Stomach (tissue), 8 donors: ENCODE measurements at regions not wholly inside any gene's neighbourhood (a gene's known extent, or its start where the extent isn't known, plus 50 kb on each side); places are given as distances from the start of the nearest gene placed in this dataset.

Experiments used
- DNase-seq, 2 donors: peaks; one replicate each; pipeline versions ENCODE4 v3.0.0 to v3.0.0-alpha.2; 2013 to 2019
- H3K27ac ChIP-seq, 5 donors: fragments of 200-600 bp in 4 of 5; sonication (generic) in 4 of 5; one replicate each; pipeline ENCODE4 v1.5.1; 2013 to 2019; ENCODE audit warnings: mild to moderate bottlenecking in 1 of 5, moderate library complexity in 1 of 5
- H3K27me3 ChIP-seq, 3 donors: fragments of 200-600 bp; sonication (generic); one replicate each; pipeline ENCODE4 v1.5.1; 2017 to 2019; ENCODE audit warnings: mixed run types in 1 of 3
- H3K36me3 ChIP-seq, 4 donors: fragments of 200-600 bp; sonication (generic); 1 replicate in 3 of 4; 2 replicates in 1 of 4; pipeline ENCODE4 v1.5.1; 2016 to 2019
- H3K4me1 ChIP-seq, 4 donors: fragments of 200-600 bp; sonication (generic); one replicate each; pipeline ENCODE4 v1.5.1; 2016 to 2019
- H3K4me3 ChIP-seq, 4 donors: fragments of 200-600 bp; sonication (generic) in 3 of 4; one replicate each; pipeline ENCODE4 v1.5.1; 2016 to 2019; ENCODE audit warnings: mild to moderate bottlenecking in 1 of 4
- H3K9me3 ChIP-seq, 4 donors: fragments of 200-600 bp; sonication (generic); one replicate each; pipeline ENCODE4 v1.5.1; 2016 to 2019
- EP300 ChIP-seq: sonication (generic); formaldehyde crosslinking; IDR thresholded peaks from one replicate; pipeline ENCODE4 v1.6.1; 2017; ENCODE audit warnings: antibody characterized with exemption
- POLR2A ChIP-seq, 4 donors: fragments of 450-650 bp; IDR thresholded peaks; one replicate each; pipeline ENCODE4 v1.6.1; 2016; ENCODE audit warnings: antibody characterized with exemption in 4 of 4, control low read depth in 2 of 4, mild to moderate bottlenecking in 1 of 4, moderate library complexity in 1 of 4
- POLR2AphosphoS5 ChIP-seq, 3 donors: sonication (generic); formaldehyde crosslinking; IDR thresholded peaks; one replicate each; pipeline ENCODE4 v1.6.1; 2016; ENCODE audit warnings: antibody characterized with exemption in 3 of 3
- WGBS, 5 donors: extraction: QIAGEN DNeasy Blood & Tissue Kit in 3 of 5; methylation state at CpG; one replicate each; pipeline versions ENCODE4 v1.1.5 to v1.1.7; 2013 to 2018; 5-methylcytosine and 5-hydroxymethylcytosine counted together
- intact Hi-C: fragments of 100-400 bp; cut with DNase I; formaldehyde crosslinking; loops from one replicate; pipeline ENCODE4 v1.15.1; 2023; ENCODE audit warnings: low total_unique reads
- TF ChIP-seq, protein P1 (sequence below), 7 experiments: fragments of 450-650 bp in 4 of 7; fragments of 200-600 bp in 3 of 7; sonication (generic) in 3 of 7; IDR thresholded peaks; one replicate each; pipeline ENCODE4 v1.5.1; 2016 to 2019; ENCODE audit warnings: antibody characterized with exemption in 7 of 7, control low read depth in 2 of 7, mild to moderate bottlenecking in 1 of 7
- donor health status: healthy with polysubstance abuse.
- donor health status: Bipolar disorder and iron deficiency.
- donor health status: healthy.

DNA sequence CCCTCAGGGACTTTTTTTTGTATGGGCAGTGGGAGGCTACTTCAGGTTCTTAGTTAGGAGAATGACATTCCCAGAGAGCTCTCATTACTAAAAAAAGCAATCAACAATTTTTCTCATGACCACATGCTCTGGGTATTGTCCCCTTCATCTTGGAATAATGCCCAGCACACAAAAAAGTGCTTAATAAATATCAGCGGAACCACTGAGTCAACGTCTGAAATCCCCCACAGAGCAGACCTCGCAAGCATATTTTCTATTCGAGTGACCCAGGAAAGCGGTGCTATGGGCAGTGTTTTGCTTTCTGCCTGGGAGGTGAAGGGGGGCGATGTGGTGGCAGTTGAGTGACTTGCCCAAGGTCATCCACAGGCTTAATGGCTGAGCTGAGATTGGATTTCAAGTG lies 493.4 kb upstream of the ZMIZ1 start:
- TF ChIP-seq EP300 (no peak), POLR2AphosphoS5 (IDR thresholded peaks at IDR 0.05) (no peak), POLR2A (IDR thresholded peaks at IDR 0.05) (no peak)
- TF ChIP-seq, protein P1, sequence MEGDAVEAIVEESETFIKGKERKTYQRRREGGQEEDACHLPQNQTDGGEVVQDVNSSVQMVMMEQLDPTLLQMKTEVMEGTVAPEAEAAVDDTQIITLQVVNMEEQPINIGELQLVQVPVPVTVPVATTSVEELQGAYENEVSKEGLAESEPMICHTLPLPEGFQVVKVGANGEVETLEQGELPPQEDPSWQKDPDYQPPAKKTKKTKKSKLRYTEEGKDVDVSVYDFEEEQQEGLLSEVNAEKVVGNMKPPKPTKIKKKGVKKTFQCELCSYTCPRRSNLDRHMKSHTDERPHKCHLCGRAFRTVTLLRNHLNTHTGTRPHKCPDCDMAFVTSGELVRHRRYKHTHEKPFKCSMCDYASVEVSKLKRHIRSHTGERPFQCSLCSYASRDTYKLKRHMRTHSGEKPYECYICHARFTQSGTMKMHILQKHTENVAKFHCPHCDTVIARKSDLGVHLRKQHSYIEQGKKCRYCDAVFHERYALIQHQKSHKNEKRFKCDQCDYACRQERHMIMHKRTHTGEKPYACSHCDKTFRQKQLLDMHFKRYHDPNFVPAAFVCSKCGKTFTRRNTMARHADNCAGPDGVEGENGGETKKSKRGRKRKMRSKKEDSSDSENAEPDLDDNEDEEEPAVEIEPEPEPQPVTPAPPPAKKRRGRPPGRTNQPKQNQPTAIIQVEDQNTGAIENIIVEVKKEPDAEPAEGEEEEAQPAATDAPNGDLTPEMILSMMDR (IDR thresholded peaks at IDR 0.05), result no peak
- 54 to 75% (median 67%) methylated on average over 6 of the region's 6 CpGs for WGBS, 5 donors
- intact Hi-C loops, result no loop called here

DNA sequence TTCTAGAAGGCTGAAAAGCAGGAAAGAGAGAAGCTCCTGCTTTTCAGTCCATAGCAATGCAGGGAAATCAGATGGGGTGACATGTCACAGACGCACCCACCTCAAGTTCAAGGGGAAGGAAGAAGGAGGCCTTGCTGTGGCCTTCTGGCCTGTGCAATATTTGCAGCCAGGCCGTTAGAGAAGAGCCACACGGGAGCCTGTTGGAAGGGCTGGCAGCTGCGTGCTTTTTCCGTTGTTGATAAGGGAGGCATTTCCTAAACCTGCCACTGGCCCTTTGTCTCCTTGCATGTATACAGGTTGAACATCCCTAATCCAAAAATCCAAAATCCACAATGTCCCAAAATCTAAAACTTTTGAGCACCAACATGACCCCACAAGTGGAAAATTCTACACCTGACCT lies 492.5 kb upstream of the ZMIZ1 start:
- no peaks in the 10 kb centered on the region for H3K27me3 ChIP-seq
- no peaks in the 10 kb centered on the region for H3K9me3 ChIP-seq
- intact Hi-C loops, result no loop called here
- 30 to 54% (median 51%) methylated on average over 5 of the region's 5 CpGs for WGBS, 5 donors
- H3K4me1 ChIP-seq, result peaks cover 0 to 22% (median 10%) of the 10 kb centered on the region in 4 donors
- no peak overlapping the region for H3K4me3 ChIP-seq
- H3K36me3 ChIP-seq, result no peaks in the 10 kb centered on the region
- no peak for TF ChIP-seq POLR2AphosphoS5 (IDR thresholded peaks at IDR 0.05)
- TF ChIP-seq EP300, result no peak
- no peak for TF ChIP-seq POLR2A (IDR thresholded peaks at IDR 0.05)
- TF ChIP-seq, protein P1 (IDR thresholded peaks at IDR 0.05), result no peak
- DNase-seq, result no peak
- H3K27ac ChIP-seq, result no peak overlapping the region

More for the DNA sequence above, 493.4 kb upstream of the ZMIZ1 start:
- Histone ChIP-seq H3K36me3 (no peaks in the 10 kb centered on the region), H3K9me3 (no peaks in the 10 kb centered on the region), H3K27ac (no peak overlapping the region), H3K4me3 (no peak overlapping the region), H3K27me3 (no peaks in the 10 kb centered on the region), H3K4me1 (peaks cover 0 to 30% (median 14%) of the 10 kb centered on the region in 4 donors)
- no peak for DNase-seq

DNA sequence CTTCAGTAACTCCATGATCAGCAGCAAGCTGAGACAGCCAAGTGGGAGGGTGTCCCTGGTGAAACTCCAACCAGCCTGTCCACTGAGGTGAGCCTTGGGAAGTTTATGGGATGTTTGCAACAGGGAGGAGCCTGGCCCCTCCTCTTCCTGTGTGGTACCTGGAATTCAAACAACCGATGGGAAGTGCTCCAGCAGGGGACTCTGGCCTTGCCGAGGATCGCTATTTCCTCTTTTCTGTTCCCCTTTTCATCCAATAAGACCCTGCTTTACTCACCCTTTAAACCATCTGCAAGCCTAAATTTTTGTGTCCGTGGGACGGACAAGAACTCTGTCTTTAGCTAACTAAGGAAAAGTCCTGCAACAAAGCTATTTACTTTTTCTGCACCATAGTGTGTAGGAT lies 491.1 kb upstream of the ZMIZ1 start:
- no peaks in the 10 kb centered on the region for H3K36me3 ChIP-seq
- DNase-seq, result no peak
- TF ChIP-seq EP300 (no peak), POLR2AphosphoS5 (IDR thresholded peaks at IDR 0.05) (no peak), POLR2A (IDR thresholded peaks at IDR 0.05) (no peak)
- TF ChIP-seq, protein P1 (IDR thresholded peaks at IDR 0.05), result no peak
- H3K4me3 ChIP-seq, result no peak overlapping the region
- peaks cover 0 to 20% (median 7%) of the 10 kb centered on the region in 4 donors for H3K4me1 ChIP-seq
- no peaks in the 10 kb centered on the region for H3K9me3 ChIP-seq
- H3K27ac ChIP-seq, result no peak overlapping the region
- intact Hi-C loops, result no loop called here
- H3K27me3 ChIP-seq, result no peaks in the 10 kb centered on the region
- 61 to 74% (median 72%) methylated on average over 5 of the region's 5 CpGs for WGBS, 5 donors

DNA sequence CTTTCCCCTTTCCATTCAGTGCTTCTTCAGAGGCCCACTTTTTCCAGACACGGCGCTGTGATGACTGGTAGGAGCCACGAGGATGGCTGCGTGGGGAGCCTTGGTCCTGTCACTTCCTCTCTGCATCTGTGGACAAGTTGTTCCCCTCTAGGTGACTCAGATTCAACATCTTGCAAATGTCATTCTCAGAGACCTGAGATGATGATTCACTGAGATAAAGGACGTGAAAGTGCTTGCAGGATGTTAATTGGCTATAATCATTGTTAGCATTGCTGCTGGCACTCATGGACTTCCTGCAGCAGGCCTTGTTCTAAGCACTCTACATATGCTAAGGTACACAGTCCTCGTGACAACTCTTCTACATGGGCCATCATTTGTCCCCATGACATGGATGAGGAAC lies 489.8 kb upstream of the ZMIZ1 start:
- Histone ChIP-seq H3K27ac (no peak overlapping the region), H3K36me3 (no peaks in the 10 kb centered on the region), H3K4me1 (peaks cover 0 to 20% (median 7%) of the 10 kb centered on the region in 4 donors), H3K9me3 (no peaks in the 10 kb centered on the region), H3K27me3 (no peaks in the 10 kb centered on the region), H3K4me3 (no peak overlapping the region)
- WGBS, 5 donors, result 56 to 73% (median 68%) methylated on average over 6 of the region's 6 CpGs
- no peak for DNase-seq
- intact Hi-C loops, result no loop called here
- peak in 1 of 3 donors; percentile 8 for TF ChIP-seq POLR2AphosphoS5 (IDR thresholded peaks at IDR 0.05)
- TF ChIP-seq EP300, result no peak

DNA sequence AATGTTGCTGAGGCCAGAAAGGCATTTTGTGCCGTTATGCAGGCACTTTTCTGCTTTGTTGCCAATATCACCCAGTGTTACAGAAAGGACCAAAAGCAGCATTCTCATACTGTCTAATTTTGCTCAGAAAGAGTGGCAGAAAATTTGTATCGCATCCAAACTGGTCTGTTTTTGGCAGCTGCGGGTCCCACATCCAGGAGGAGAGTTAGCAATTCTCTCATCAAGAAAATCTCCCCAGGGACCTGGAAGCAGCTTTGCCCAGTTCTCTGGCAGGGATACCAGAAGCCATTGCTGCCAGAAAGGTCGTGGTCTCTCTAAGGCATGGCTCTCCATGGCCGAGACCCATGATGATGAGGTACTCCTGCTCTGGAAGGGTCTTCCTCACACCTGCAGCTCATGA lies 489.2 kb upstream of the ZMIZ1 start:
- no peaks in the 10 kb centered on the region for H3K9me3 ChIP-seq
- no peak overlapping the region for H3K27ac ChIP-seq
- 80 to 93% (median 92%) methylated on average over 5 of the region's 5 CpGs for WGBS, 5 donors
- H3K27me3 ChIP-seq, result no peaks in the 10 kb centered on the region
- no peak overlapping the region for H3K4me3 ChIP-seq
- no peaks in the 10 kb centered on the region for H3K36me3 ChIP-seq
- DNase-seq, result no peak
- intact Hi-C loops, result no loop called here
- peaks cover 0 to 20% (median 10%) of the 10 kb centered on the region in 4 donors for H3K4me1 ChIP-seq
- TF ChIP-seq EP300 (no peak), POLR2A (IDR thresholded peaks at IDR 0.05) (no peak)
- TF ChIP-seq, protein P1 (IDR thresholded peaks at IDR 0.05), result no peak
